HepG2 (cell line): ENCODE measurements at regions not wholly inside any gene's neighbourhood (a gene's known extent, or its start where the extent isn't known, plus 50 kb on each side); places are given as distances from the start of the nearest gene placed in this dataset.

Experiments used
- ATM ChIP-seq: fragments of 450-650 bp; IDR thresholded peaks from 2 replicates; pipeline ENCODE4 v1.7.1; 2017; ENCODE audit warnings: mild to moderate bottlenecking, borderline replicate concordance
- CEBPG ChIP-seq: IDR thresholded peaks from 2 replicates; pipeline ENCODE4 v1.6.1; 2016
- CTCF ChIP-seq: sonication (generic); formaldehyde crosslinking; IDR thresholded peaks from 2 replicates; pipeline ENCODE4 v1.5.0; 2020; ENCODE audit warnings: mild to moderate bottlenecking, missing genetic modification reagents, moderate library complexity
- EEA1 ChIP-seq: sonication (generic); formaldehyde crosslinking; IDR thresholded peaks from 2 replicates; pipeline ENCODE4 v1.5.1; 2020; ENCODE audit warnings: mild to moderate bottlenecking, missing genetic modification reagents, borderline replicate concordance
- ETS1 ChIP-seq: sonication (generic); formaldehyde crosslinking; IDR thresholded peaks from 2 replicates; pipeline ENCODE4 v1.4.0; 2020; ENCODE audit warnings: missing genetic modification reagents
- HMGXB3 ChIP-seq: sonication (generic); formaldehyde crosslinking; IDR thresholded peaks from 2 replicates; pipeline ENCODE4 v1.4.0; 2020; ENCODE audit warnings: missing genetic modification reagents, borderline replicate concordance
- IRF2 ChIP-seq: IDR thresholded peaks from 2 replicates; pipeline ENCODE4 v1.6.1; 2018; ENCODE audit warnings: missing genetic modification reagents, missing compliant biosample characterization
- KDM1A ChIP-seq: IDR thresholded peaks from 2 replicates; pipeline ENCODE4 v1.6.1; 2016; ENCODE audit warnings: missing compliant biosample characterization
- REST ChIP-seq, 2 experiments: IDR thresholded peaks; 2 replicates each; pipeline ENCODE4 v1.6.1; 2011 to 2012; ENCODE audit warnings: low read length in 2 of 2, borderline replicate concordance in 1 of 2, low read depth in 1 of 2, mild to moderate bottlenecking in 1 of 2, moderate library complexity in 1 of 2
- RFXANK ChIP-seq: IDR thresholded peaks from 2 replicates; pipeline ENCODE4 v1.6.1; 2016
- STAG1 ChIP-seq: sonication (generic); formaldehyde crosslinking; IDR thresholded peaks from 2 replicates; pipeline ENCODE4 v1.4.0; 2020; ENCODE audit warnings: missing genetic modification reagents
- ZNF24 ChIP-seq: fragments of 450-650 bp; IDR thresholded peaks from 2 replicates; pipeline ENCODE4 v1.6.1; 2017; ENCODE audit warnings: antibody characterized with exemption, mild to moderate bottlenecking
- ZNF296 ChIP-seq: sonication (generic); formaldehyde crosslinking; conservative IDR thresholded peaks from 2 replicates; pipeline ENCODE4 v1.5.0; 2020; ENCODE audit warnings: mild to moderate bottlenecking, missing genetic modification reagents
- ZNF512 ChIP-seq: sonication (generic); formaldehyde crosslinking; IDR thresholded peaks from 2 replicates; pipeline ENCODE4 v1.4.0; 2020; ENCODE audit warnings: mild to moderate bottlenecking, missing genetic modification reagents
- ZNF878 ChIP-seq: sonication (generic); formaldehyde crosslinking; IDR thresholded peaks from 2 replicates; pipeline ENCODE4 v1.8.1; 2023; ENCODE audit warnings: mild to moderate bottlenecking, missing genetic modification reagents, moderate library complexity
- TF ChIP-seq, protein P1 (sequence below): sonication (generic); formaldehyde crosslinking; IDR thresholded peaks from 2 replicates; pipeline ENCODE4 v1.8.0; 2022; ENCODE audit warnings: missing genetic modification reagents, mild to moderate bottlenecking, borderline replicate concordance

DNA sequence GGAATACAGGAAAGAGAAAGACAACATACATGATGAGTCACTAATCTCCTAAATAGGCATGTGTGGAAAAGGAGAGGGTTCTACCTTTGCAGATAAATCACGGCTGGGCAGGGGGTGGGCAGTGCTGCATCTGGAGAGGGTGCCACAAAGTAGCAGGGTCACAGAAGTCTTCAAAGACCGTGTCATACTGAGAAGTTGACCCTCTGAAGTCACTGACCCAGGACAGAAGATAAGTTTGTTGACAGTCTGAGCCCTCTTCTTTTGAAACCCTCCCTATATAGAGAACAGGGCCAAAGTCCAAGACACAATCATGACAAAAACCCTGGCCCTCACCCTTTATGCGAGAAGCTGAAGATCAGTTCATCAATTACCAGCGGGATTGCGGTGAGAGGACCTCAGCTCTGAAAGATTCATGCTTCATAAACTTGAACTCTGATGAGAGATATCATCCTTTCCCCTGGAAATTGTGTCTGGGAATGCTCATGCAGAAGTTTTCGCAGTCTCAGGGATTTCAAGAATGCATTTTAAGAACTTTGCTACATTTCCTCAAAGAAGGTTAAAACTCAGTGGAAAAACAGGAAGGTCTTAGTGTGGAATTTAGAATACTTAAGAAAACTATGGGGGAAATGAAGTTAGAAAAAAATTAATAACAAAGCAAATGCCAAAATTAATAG, 129.5 kb downstream of the FAM124B start (continued):
- TF ChIP-seq HMGXB3 (CRISPR knock-in tag) (peak; percentile 68), ZNF296 (CRISPR knock-in tag) (no peak), EEA1 (CRISPR knock-in tag) (no peak), ATM (no peak), IRF2 (CRISPR knock-in tag) (no peak), KDM1A (CRISPR knock-in tag) (peak; percentile 35; the same call in 1 of the 2 replicates), RFXANK (CRISPR knock-in tag) (no peak), ZNF24 (no peak), ZNF512 (no peak), REST (IDR thresholded peaks at IDR 0.05; ENCODE audit: borderline replicate concordance in 1 of 2, low read depth in 1 of 2, low read length in 2 of 2) (peak in 1 of 2 experiments; percentile 23; a peak in 1 of 4 replicates), ETS1 (CRISPR knock-in tag) (no peak), STAG1 (peak; percentile 21; the same call in 1 of the 2 replicates), CEBPG (no peak; the same call in 1 of the 2 replicates), CTCF (CRISPR knock-in tag) (no peak), ZNF878 (CRISPR knock-in tag) (no peak)
- TF ChIP-seq, protein P1, sequence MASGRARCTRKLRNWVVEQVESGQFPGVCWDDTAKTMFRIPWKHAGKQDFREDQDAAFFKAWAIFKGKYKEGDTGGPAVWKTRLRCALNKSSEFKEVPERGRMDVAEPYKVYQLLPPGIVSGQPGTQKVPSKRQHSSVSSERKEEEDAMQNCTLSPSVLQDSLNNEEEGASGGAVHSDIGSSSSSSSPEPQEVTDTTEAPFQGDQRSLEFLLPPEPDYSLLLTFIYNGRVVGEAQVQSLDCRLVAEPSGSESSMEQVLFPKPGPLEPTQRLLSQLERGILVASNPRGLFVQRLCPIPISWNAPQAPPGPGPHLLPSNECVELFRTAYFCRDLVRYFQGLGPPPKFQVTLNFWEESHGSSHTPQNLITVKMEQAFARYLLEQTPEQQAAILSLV (CRISPR knock-in tag) = no peak
